Activated naive CD4-positive, alpha-beta T cell treated with anti-CD3 and anti-CD28 coated beads for 36 hours (primary cell): ENCODE measurements at regions not wholly inside any gene's neighbourhood (a gene's known extent, or its start where the extent isn't known, plus 50 kb on each side); places are given as distances from the start of the nearest gene placed in this dataset.
A peak's percentile ranks its signal among the peaks of the same experiment; 100 is the strongest.

Experiments
- CTCF ChIA-PET: fragments of 350-600 bp; sonication (Branson Sonifier 250); formaldehyde crosslinking; loops from one replicate; lab custom pipeline; 2021; ENCODE audit warnings: antibody characterized with exemption; lab: Charles Lee
- DNase-seq: peaks from one replicate; pipeline ENCODE4 v3.0.0-alpha.2; 2020
- H3K27ac Mint-ChIP-seq: one replicate; pipeline ENCODE4 v1.8.0; 2021; ENCODE audit warnings: mild to moderate bottlenecking, mixed read lengths
- H3K27me3 Mint-ChIP-seq: one replicate; pipeline ENCODE4 v1.8.0; 2021; ENCODE audit warnings: low read depth, mixed read lengths
- H3K36me3 Mint-ChIP-seq: one replicate; pipeline ENCODE4 v1.8.0; 2021; ENCODE audit warnings: low read depth, mixed read lengths
- H3K4me1 Mint-ChIP-seq: one replicate; pipeline ENCODE4 v1.8.0; 2021; ENCODE audit warnings: low read depth, mixed read lengths
- H3K4me3 Mint-ChIP-seq: one replicate; pipeline ENCODE4 v1.8.0; 2021; ENCODE audit warnings: mild to moderate bottlenecking, moderate library complexity, mixed read lengths
- H3K9me3 Mint-ChIP-seq: one replicate; pipeline ENCODE4 v1.8.0; 2021; ENCODE audit warnings: mixed read lengths
- intact Hi-C: fragments of 100-400 bp; cut with micrococcal nuclease; formaldehyde crosslinking; loops from one replicate; pipeline ENCODE4 v1.15.1; 2023

GRCh38 chr1:29711582-29712283 is 475.4 kb downstream of the PTPRU start:
- Mint-ChIP-seq H3K27me3 (peaks cover 16% of the 10 kb centered on the region), H3K4me1 (peaks cover 33% of the 10 kb centered on the region), H3K36me3 (no peaks in the 10 kb centered on the region), H3K9me3 (no peaks in the 10 kb centered on the region), H3K4me3 (no peak overlapping the region), H3K27ac (peak overlapping the region; percentile 33)
- intact Hi-C loops = loop anchor here (10.0 kb wide), 1 partner anchor 477 kb away; the partner anchor contains the start of genes MECR and PTPRU
- DNase-seq = peak; percentile 72
- CTCF ChIA-PET = interaction anchor here (0.6 kb wide), 1 partner anchor 140 kb away, joined by 3 read pairs; no protein-coding TSS in a partner anchor

GRCh38 chr1:29709704-29710280 is 473.5 kb downstream of the PTPRU start:
- Mint-ChIP-seq H3K4me3 (no peak overlapping the region), H3K36me3 (no peaks in the 10 kb centered on the region), H3K4me1 (peaks cover 33% of the 10 kb centered on the region), H3K27me3 (peaks cover 31% of the 10 kb centered on the region), H3K27ac (peak overlapping the region; percentile 44), H3K9me3 (no peaks in the 10 kb centered on the region)
- CTCF ChIA-PET = no interaction called here
- intact Hi-C loops = loop anchor here (5.0 to 10.0 kb wide), 2 partner anchors 138 to 475 kb away; partner anchors contain the start of genes MECR and PTPRU
- no peak for DNase-seq

GRCh38 chr1:29708796-29709703 is 472.7 kb downstream of the PTPRU start:
- CTCF ChIA-PET = no interaction called here
- no peak overlapping the region for H3K4me3 Mint-ChIP-seq
- peak overlapping the region; percentile 44 for H3K27ac Mint-ChIP-seq
- no peaks in the 10 kb centered on the region for H3K36me3 Mint-ChIP-seq
- DNase-seq = no peak
- H3K9me3 Mint-ChIP-seq = no peaks in the 10 kb centered on the region
- intact Hi-C loops = loop anchor here (5.0 kb wide), 1 partner anchor 138 kb away; no protein-coding TSS in a partner anchor
- peaks cover 39% of the 10 kb centered on the region for H3K27me3 Mint-ChIP-seq
- peaks cover 33% of the 10 kb centered on the region for H3K4me1 Mint-ChIP-seq

GRCh38 chr1:29708381-29708780 is 472.1 kb downstream of the PTPRU start:
- Mint-ChIP-seq H3K27me3 (peaks cover 41% of the 10 kb centered on the region), H3K36me3 (no peaks in the 10 kb centered on the region), H3K9me3 (no peaks in the 10 kb centered on the region), H3K4me1 (peaks cover 33% of the 10 kb centered on the region), H3K4me3 (no peak overlapping the region), H3K27ac (peak overlapping the region; percentile 50)
- intact Hi-C loops = loop anchor here (5.0 kb wide), 1 partner anchor 139 kb away; no protein-coding TSS in a partner anchor
- CTCF ChIA-PET = no interaction called here
- DNase-seq = no peak

GRCh38 chr1:29707796-29708195 is 471.5 kb downstream of the PTPRU start:
- Mint-ChIP-seq H3K27me3 (peaks cover 43% of the 10 kb centered on the region), H3K27ac (no peak overlapping the region), H3K9me3 (no peaks in the 10 kb centered on the region), H3K4me1 (peaks cover 33% of the 10 kb centered on the region), H3K36me3 (no peaks in the 10 kb centered on the region), H3K4me3 (no peak overlapping the region)
- DNase-seq = no peak
- intact Hi-C loops = loop anchor here (5.0 kb wide), 1 partner anchor 140 kb away; no protein-coding TSS in a partner anchor
- CTCF ChIA-PET = interaction anchor here (0.6 kb wide), 1 partner anchor 853 kb away, joined by 3 read pairs; no protein-coding TSS in a partner anchor

- peak; percentile 53 for DNase-seq
- H3K27me3 Mint-ChIP-seq = peaks cover 48% of the 10 kb centered on the region
- intact Hi-C loops = loop anchor here (5.0 kb wide), 1 partner anchor 140 kb away; no protein-coding TSS in a partner anchor
- H3K36me3 Mint-ChIP-seq = no peaks in the 10 kb centered on the region
- peaks cover 26% of the 10 kb centered on the region for H3K4me1 Mint-ChIP-seq
- H3K27ac Mint-ChIP-seq = no peak overlapping the region
- no peak overlapping the region for H3K4me3 Mint-ChIP-seq
- CTCF ChIA-PET = no interaction called here
- H3K9me3 Mint-ChIP-seq = no peaks in the 10 kb centered on the region
Measured at GRCh38 chr1:29706936-29707335, 470.6 kb downstream of the PTPRU start.

GRCh38 chr1:29704430-29704829 is 468.1 kb downstream of the PTPRU start:
- Mint-ChIP-seq H3K27me3 (peaks cover 48% of the 10 kb centered on the region), H3K4me3 (no peak overlapping the region), H3K4me1 (peaks cover 14% of the 10 kb centered on the region), H3K9me3 (no peaks in the 10 kb centered on the region), H3K36me3 (no peaks in the 10 kb centered on the region), H3K27ac (no peak overlapping the region)
- CTCF ChIA-PET = interaction anchor here (2.2 kb wide), 1 partner anchor 15 kb away, joined by 8 read pairs; no protein-coding TSS in a partner anchor
- intact Hi-C loops = no loop called here
- DNase-seq = no peak

GRCh38 chr1:29703596-29704370 is 467.5 kb downstream of the PTPRU start:
- Mint-ChIP-seq H3K27ac (no peak overlapping the region), H3K36me3 (no peaks in the 10 kb centered on the region), H3K27me3 (peaks cover 50% of the 10 kb centered on the region), H3K4me3 (no peak overlapping the region), H3K4me1 (peaks cover 8% of the 10 kb centered on the region), H3K9me3 (no peaks in the 10 kb centered on the region)
- DNase-seq = no peak
- CTCF ChIA-PET = interaction anchor here (0.8 to 2.2 kb wide), 2 partner anchors 15 to 31 kb away, joined by 3 to 8 read pairs; no protein-coding TSS in a partner anchor
- intact Hi-C loops = no loop called here

- Mint-ChIP-seq H3K4me1 (no peaks in the 10 kb centered on the region), H3K4me3 (no peak overlapping the region), H3K36me3 (no peaks in the 10 kb centered on the region), H3K27me3 (peaks cover 34% of the 10 kb centered on the region), H3K9me3 (no peaks in the 10 kb centered on the region), H3K27ac (no peak overlapping the region)
- CTCF ChIA-PET = interaction anchor here (0.8 kb wide), 1 partner anchor 149 kb away, joined by 4 read pairs; no protein-coding TSS in a partner anchor
- intact Hi-C loops = no loop called here
- no peak for DNase-seq
Measured at GRCh38 chr1:29700491-29700890, 464.2 kb downstream of the PTPRU start.

GRCh38 chr1:29698626-29699025 is 462.3 kb downstream of the PTPRU start:
- CTCF ChIA-PET = no interaction called here
- no peak overlapping the region for H3K4me3 Mint-ChIP-seq
- H3K9me3 Mint-ChIP-seq = peaks cover 1% of the 10 kb centered on the region
- H3K4me1 Mint-ChIP-seq = no peaks in the 10 kb centered on the region
- H3K27me3 Mint-ChIP-seq = peaks cover 16% of the 10 kb centered on the region
- DNase-seq = no peak
- H3K27ac Mint-ChIP-seq = no peak overlapping the region
- intact Hi-C loops = no loop called here
- H3K36me3 Mint-ChIP-seq = no peaks in the 10 kb centered on the region

GRCh38 chr1:29698033-29698432 is 461.7 kb downstream of the PTPRU start:
- intact Hi-C loops = no loop called here
- Mint-ChIP-seq H3K4me1 (no peaks in the 10 kb centered on the region), H3K9me3 (peaks cover 3% of the 10 kb centered on the region), H3K27ac (no peak overlapping the region), H3K4me3 (no peak overlapping the region), H3K27me3 (peaks cover 16% of the 10 kb centered on the region), H3K36me3 (no peaks in the 10 kb centered on the region)
- CTCF ChIA-PET = interaction anchor here (0.6 kb wide), 1 partner anchor 459 kb away, joined by 3 read pairs; no protein-coding TSS in a partner anchor
- no peak for DNase-seq
